WI38 (cell line): ENCODE measurements at regions not wholly inside any gene's neighbourhood (a gene's known extent, or its start where the extent isn't known, plus 50 kb on each side); places are given as distances from the start of the nearest gene placed in this dataset.

ENCODE experiments used
- H3K4me3 ChIP-seq: 2 replicates; pipeline ENCODE4 v1.5.1; 2011; ENCODE audit warnings: low read depth, mild to moderate bottlenecking, control low read depth, low read length
- TF ChIP-seq, protein P1 (sequence below): IDR thresholded peaks from 2 replicates; pipeline ENCODE4 v1.5.1; 2012; ENCODE audit warnings: low read depth, mild to moderate bottlenecking, control low read depth, low read length

- TF ChIP-seq, protein P1, sequence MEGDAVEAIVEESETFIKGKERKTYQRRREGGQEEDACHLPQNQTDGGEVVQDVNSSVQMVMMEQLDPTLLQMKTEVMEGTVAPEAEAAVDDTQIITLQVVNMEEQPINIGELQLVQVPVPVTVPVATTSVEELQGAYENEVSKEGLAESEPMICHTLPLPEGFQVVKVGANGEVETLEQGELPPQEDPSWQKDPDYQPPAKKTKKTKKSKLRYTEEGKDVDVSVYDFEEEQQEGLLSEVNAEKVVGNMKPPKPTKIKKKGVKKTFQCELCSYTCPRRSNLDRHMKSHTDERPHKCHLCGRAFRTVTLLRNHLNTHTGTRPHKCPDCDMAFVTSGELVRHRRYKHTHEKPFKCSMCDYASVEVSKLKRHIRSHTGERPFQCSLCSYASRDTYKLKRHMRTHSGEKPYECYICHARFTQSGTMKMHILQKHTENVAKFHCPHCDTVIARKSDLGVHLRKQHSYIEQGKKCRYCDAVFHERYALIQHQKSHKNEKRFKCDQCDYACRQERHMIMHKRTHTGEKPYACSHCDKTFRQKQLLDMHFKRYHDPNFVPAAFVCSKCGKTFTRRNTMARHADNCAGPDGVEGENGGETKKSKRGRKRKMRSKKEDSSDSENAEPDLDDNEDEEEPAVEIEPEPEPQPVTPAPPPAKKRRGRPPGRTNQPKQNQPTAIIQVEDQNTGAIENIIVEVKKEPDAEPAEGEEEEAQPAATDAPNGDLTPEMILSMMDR: no peak
- no peak overlapping the region for H3K4me3 ChIP-seq
These were observed 653.7 kb downstream of the ADGRL2 start for GRCh38 chr1:82454431-82454830.

DNA sequence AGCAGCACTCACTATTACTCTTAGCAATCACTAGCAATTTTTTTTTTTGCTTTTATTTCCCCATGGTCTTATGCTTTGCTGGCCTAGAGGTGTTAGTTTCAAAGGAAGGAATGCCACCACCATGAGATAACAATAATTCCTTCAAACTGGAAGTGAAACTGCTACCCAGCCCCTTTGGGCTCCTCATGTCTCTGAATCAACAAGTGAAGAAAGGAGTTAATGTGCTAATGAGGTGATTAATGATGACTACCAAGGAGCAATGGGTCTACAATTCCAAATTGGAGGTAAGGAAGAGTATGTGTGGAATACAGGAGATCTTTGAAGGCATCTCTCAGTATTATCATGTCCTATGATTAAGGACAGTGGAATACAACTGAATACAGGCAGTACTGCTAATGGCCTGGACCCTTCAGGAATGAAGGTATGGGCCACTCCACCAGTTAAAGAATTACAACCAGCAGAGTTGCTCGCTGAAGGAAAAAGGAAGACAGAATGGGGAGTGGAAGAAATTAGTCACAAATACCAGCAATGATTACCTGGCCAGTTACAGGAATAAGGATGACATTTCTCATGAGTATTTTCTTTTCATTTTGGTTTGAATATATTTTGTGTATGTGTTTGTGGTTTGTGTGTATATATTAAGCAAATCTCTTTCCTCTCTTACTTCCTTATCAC is 652.9 kb downstream of the ADGRL2 start:
- TF ChIP-seq, protein P1: no peak

GRCh38 chr1:82452096-82452495 is 651.4 kb downstream of the ADGRL2 start:
- H3K4me3 ChIP-seq: no peak overlapping the region
- TF ChIP-seq, protein P1: no peak

More for the DNA sequence above, 652.9 kb downstream of the ADGRL2 start:
- no peak overlapping the region for H3K4me3 ChIP-seq

- TF ChIP-seq, protein P1: no peak
These were observed 650.5 kb downstream of the ADGRL2 start for GRCh38 chr1:82451191-82451590.

GRCh38 chr1:82449506-82450057 is 648.8 kb downstream of the ADGRL2 start:
- TF ChIP-seq, protein P1: no peak
- H3K4me3 ChIP-seq: no peak overlapping the region

More at GRCh38 chr1:82451191-82451590, 650.5 kb downstream of the ADGRL2 start:
- H3K4me3 ChIP-seq: no peak overlapping the region

- no peak overlapping the region for H3K4me3 ChIP-seq
- TF ChIP-seq, protein P1: no peak
These were observed 646.2 kb downstream of the ADGRL2 start for GRCh38 chr1:82446955-82447354.

- TF ChIP-seq, protein P1: no peak
- no peak overlapping the region for H3K4me3 ChIP-seq
These were observed 645.5 kb downstream of the ADGRL2 start for GRCh38 chr1:82446236-82446635.
